IMR-90 (cell line): ENCODE measurements at regions not wholly inside any gene's neighbourhood (a gene's known extent, or its start where the extent isn't known, plus 50 kb on each side); places are given as distances from the start of the nearest gene placed in this dataset.

ENCODE experiments used
- ATAC-seq: fragments of 200-7000 bp; cut with Tn5 transposase; 2 replicates; pipeline ENCODE4 v1.9.1; 2020; ENCODE audit warnings: low read depth, mild to moderate bottlenecking, moderate library complexity
- BruUV-seq: library from RNA; stranded (reverse); fragments of 400-500 nt; replicated peaks from 2 replicates; lab custom pipeline; 2021; lab: Mats Ljungman, UMichigan
- CTCF ChIA-PET: fragments of 300-600 bp; formaldehyde crosslinking; extraction: SDS; loops from one replicate; lab custom pipeline; 2021; ENCODE audit warnings: antibody characterized with exemption; lab: Yijun Ruan, JAX
- POLR2A ChIA-PET: fragments of 300-600 bp; sonication (Branson Sonifier 250); formaldehyde crosslinking; loops from one replicate; lab custom pipeline; 2022; ENCODE audit warnings: antibody characterized with exemption; ENCODE audit not compliant: unreplicated experiment; lab: Charles Lee
- DNase-seq: peaks from one replicate; pipeline ENCODE4 v3.0.0; 2013
- H2AFZ ChIP-seq: replicated peaks from 2 replicates; pipeline ENCODE3; 2013; ENCODE audit warnings: low read length, mild to moderate bottlenecking; ENCODE audit not compliant: poor library complexity
- H2AK5ac ChIP-seq: 2 replicates; pipeline ENCODE4 v1.6.1; 2013; ENCODE audit warnings: low read depth, low read length, inconsistent platforms
- H2AK9ac ChIP-seq: replicated peaks from 2 replicates; pipeline ENCODE3; 2013; ENCODE audit warnings: mild to moderate bottlenecking, low read depth, low read length, moderate library complexity; ENCODE audit not compliant: poor library complexity
- H2BK120ac ChIP-seq: 2 replicates; pipeline ENCODE4 v1.6.1; 2013; ENCODE audit warnings: low read depth, low read length, inconsistent platforms
- H2BK15ac ChIP-seq: 3 replicates; pipeline ENCODE4 v1.6.1; 2013; ENCODE audit warnings: low read depth, low read length, inconsistent platforms
- H2BK20ac ChIP-seq: 2 replicates; pipeline ENCODE4 v1.6.1; 2013; ENCODE audit warnings: low read depth, mild to moderate bottlenecking, inconsistent platforms, low read length, moderate library complexity
- H2BK5ac ChIP-seq: 2 replicates; pipeline ENCODE4 v1.6.1; 2013; ENCODE audit warnings: mild to moderate bottlenecking, low read depth, low read length, inconsistent platforms; ENCODE audit not compliant: poor library complexity, severe bottlenecking
- H3K14ac ChIP-seq: replicated peaks from 2 replicates; pipeline ENCODE4 v1.6.1; 2013; ENCODE audit warnings: low read depth, low read length, inconsistent platforms
- H3K18ac ChIP-seq: 2 replicates; pipeline ENCODE4 v1.6.1; 2013; ENCODE audit warnings: low read depth, low read length, control low read depth
- H3K23ac ChIP-seq: 2 replicates; pipeline ENCODE4 v1.6.1; 2013; ENCODE audit warnings: low read depth, low read length, inconsistent platforms
- H3K27ac ChIP-seq: 2 replicates; pipeline ENCODE4 v1.5.1; 2013; ENCODE audit warnings: mild to moderate bottlenecking, control low read depth, low read length; ENCODE audit not compliant: insufficient read depth
- H3K27me3 ChIP-seq: 2 replicates; pipeline ENCODE4 v1.6.1; 2013; ENCODE audit warnings: low read length; ENCODE audit not compliant: control insufficient read depth, insufficient read depth
- H3K36me3 ChIP-seq: 2 replicates; pipeline ENCODE4 v1.6.1; 2013; ENCODE audit warnings: low read length, mixed read lengths; ENCODE audit not compliant: control insufficient read depth, insufficient read depth
- H3K4ac ChIP-seq: 2 replicates; pipeline ENCODE4 v1.6.1; 2013; ENCODE audit warnings: low read depth, low read length, inconsistent platforms
- H3K4me1 ChIP-seq: 2 replicates; pipeline ENCODE4 v1.6.1; 2013; ENCODE audit warnings: low read length, mixed read lengths; ENCODE audit not compliant: control insufficient read depth, insufficient read depth
- H3K4me2 ChIP-seq: 2 replicates; pipeline ENCODE4 v1.6.1; 2013; ENCODE audit warnings: low read depth, mild to moderate bottlenecking, control low read depth, low read length, moderate library complexity
- H3K4me3 ChIP-seq: 2 replicates; pipeline ENCODE4 v1.5.1; 2013; ENCODE audit warnings: low read depth, mild to moderate bottlenecking, control low read depth, low read length, moderate library complexity; ENCODE audit not compliant: insufficient read depth
- H3K56ac ChIP-seq: 2 replicates; pipeline ENCODE4 v1.6.1; 2013; ENCODE audit warnings: low read length, inconsistent platforms; ENCODE audit not compliant: insufficient read depth; ENCODE audit errors: extremely low read depth
- H3K79me1 ChIP-seq, 2 experiments: 2 replicates each; pipeline ENCODE4 v1.6.1; 2013; ENCODE audit warnings: low read length in 2 of 2, inconsistent platforms in 1 of 2, low read depth in 1 of 2
- H3K9ac ChIP-seq: 2 replicates; pipeline ENCODE4 v1.6.1; 2013; ENCODE audit warnings: low read depth, low read length, control low read depth
- H3K9me1 ChIP-seq: 2 replicates; pipeline ENCODE4 v1.6.1; 2013; ENCODE audit warnings: low read length, inconsistent platforms; ENCODE audit not compliant: insufficient read depth
- H3K9me3 ChIP-seq: 2 replicates; pipeline ENCODE4 v1.6.1; 2013; ENCODE audit warnings: low read length; ENCODE audit not compliant: control insufficient read depth, insufficient read depth
- H4K20me1 ChIP-seq: 2 replicates; pipeline ENCODE4 v1.6.1; 2013; ENCODE audit warnings: low read length, inconsistent platforms; ENCODE audit not compliant: insufficient read depth
- H4K5ac ChIP-seq: 2 replicates; pipeline ENCODE4 v1.6.1; 2013; ENCODE audit warnings: mild to moderate bottlenecking, low read depth, low read length, control low read depth
- H4K8ac ChIP-seq, 2 experiments: 2 replicates each; pipeline ENCODE4 v1.6.1; 2013; ENCODE audit warnings: low read depth in 2 of 2, low read length in 2 of 2, control low read depth in 1 of 2, inconsistent platforms in 1 of 2
- H4K91ac ChIP-seq: 2 replicates; pipeline ENCODE4 v1.6.1; 2013; ENCODE audit warnings: low read depth, low read length, inconsistent platforms; ENCODE audit not compliant: insufficient read depth
- CHD1 ChIP-seq: IDR thresholded peaks from 2 replicates; pipeline ENCODE4 v1.6.1; 2012; ENCODE audit warnings: low read depth, low read length, improper control_type of control experiment
- FOS ChIP-seq: fragments of 150-350 bp; IDR thresholded peaks from 2 replicates; pipeline ENCODE4 v1.6.1; 2016; ENCODE audit warnings: low read depth, low read length
- MAZ ChIP-seq: IDR thresholded peaks from 2 replicates; pipeline ENCODE4 v1.6.1; 2012; ENCODE audit warnings: low read depth, mild to moderate bottlenecking, low read length, improper control_type of control experiment, moderate library complexity, borderline replicate concordance
- POLR2A ChIP-seq: IDR thresholded peaks from 2 replicates; pipeline ENCODE4 v1.6.1; 2012; ENCODE audit warnings: mild to moderate bottlenecking, low read depth, low read length
- RCOR1 ChIP-seq: IDR thresholded peaks from 2 replicates; pipeline ENCODE4 v1.6.1; 2012; ENCODE audit warnings: mild to moderate bottlenecking, low read length, improper control_type of control experiment; ENCODE audit not compliant: insufficient replicate concordance
- RFX5 ChIP-seq: IDR thresholded peaks from 2 replicates; pipeline ENCODE4 v1.8.0; 2012; ENCODE audit warnings: low read depth, mild to moderate bottlenecking, low read length, moderate library complexity
- SMC3 ChIP-seq: fragments of 150-350 bp; IDR thresholded peaks from 2 replicates; pipeline ENCODE4 v1.6.1; 2016; ENCODE audit warnings: low read depth, mild to moderate bottlenecking, antibody characterized with exemption, low read length, moderate library complexity
- USF2 ChIP-seq: fragments of 150-350 bp; IDR thresholded peaks from 2 replicates; pipeline ENCODE4 v1.6.1; 2017; ENCODE audit warnings: mild to moderate bottlenecking, antibody characterized with exemption, low read length, low read depth
- dilution Hi-C: fragments of 300-500 bp; cut with HindIII; formaldehyde crosslinking; loops from one replicate; pipeline ENCODE4 v1.14.3; 2018; ENCODE audit warnings: low sequenced_read_pairs; ENCODE audit not compliant: unreplicated experiment
- in situ Hi-C: fragments of 300-500 bp; cut with MboI; formaldehyde crosslinking; loops from 3 replicates; pipeline ENCODE4 v1.14.3; 2019; ENCODE audit warnings: low sequenced_read_pairs, inconsistent platforms, mixed read lengths
- intact Hi-C: fragments of 100-400 bp; cut with micrococcal nuclease; formaldehyde crosslinking; loops from 2 replicates; pipeline ENCODE4 v1.10.0; 2022

DNA sequence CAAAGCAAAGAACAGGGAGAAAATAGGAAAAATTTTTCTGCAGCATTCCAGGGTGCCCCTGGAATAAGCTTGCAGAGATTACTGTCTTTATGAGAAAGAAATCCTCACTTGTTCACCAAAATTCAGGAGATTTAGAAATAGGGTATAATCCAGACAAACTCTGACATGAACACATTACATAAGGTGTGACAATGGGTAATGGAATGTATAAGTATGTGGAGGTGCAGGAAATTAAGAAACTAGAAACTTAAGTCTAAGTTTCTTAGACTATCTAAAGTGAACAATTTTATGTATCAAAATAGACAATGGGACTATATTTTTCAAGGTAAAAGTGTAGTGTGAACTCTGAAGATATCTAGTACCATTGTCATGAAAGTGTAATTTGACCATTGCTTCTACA, 140.0 kb upstream of the KITLG start:
- Histone ChIP-seq H3K23ac (no peak overlapping the region), H3K18ac (no peak overlapping the region), H2AK5ac (no peak overlapping the region), H2BK15ac (no peak overlapping the region), H3K4me2 (no peak overlapping the region), H3K56ac (no peak overlapping the region), H3K36me3 (no peaks in the 10 kb centered on the region), H3K4me3 (no peak overlapping the region), H3K14ac (no peak overlapping the region), H3K27me3 (no peaks in the 10 kb centered on the region), H2BK120ac (no peak overlapping the region), H4K5ac (no peak overlapping the region), H4K91ac (no peak overlapping the region), H4K8ac (no peak overlapping the region), H3K4me1 (peaks cover 3% of the 10 kb centered on the region), H3K4ac (no peak overlapping the region), H3K9me3 (no peaks in the 10 kb centered on the region), H2BK20ac (no peak overlapping the region), H4K20me1 (no peaks in the 10 kb centered on the region), H3K27ac (no peak overlapping the region), H2AK9ac (no peak overlapping the region), H2AFZ (no peak overlapping the region), H2BK5ac (no peak overlapping the region), H3K9me1 (peaks cover 10% of the 10 kb centered on the region), H3K9ac (no peak overlapping the region), H3K79me1 (no peaks in the 10 kb centered on the region)
- no TSS peak for BruUV-seq
- intact Hi-C loops (no loop called here), in situ Hi-C loops (no loop called here), dilution Hi-C loops (no loop called here)
- no peak for DNase-seq
- no peak for ATAC-seq
- POLR2A ChIA-PET = no interaction called here
- TF ChIP-seq CHD1 = no peak
- no peak for TF ChIP-seq MAZ
- no peak for TF ChIP-seq SMC3
- TF ChIP-seq RFX5 = no peak
- TF ChIP-seq USF2 = no peak
- no peak for TF ChIP-seq POLR2A
- TF ChIP-seq FOS = no peak
- TF ChIP-seq RCOR1 = no peak
- CTCF ChIA-PET = interaction anchor here (0.5 kb wide), 1 partner anchor 82 kb away, joined by 3 read pairs; no protein-coding TSS in a partner anchor
